Effector memory CD4-positive, alpha-beta T cell (primary cell): ENCODE measurements at regions not wholly inside any gene's neighbourhood (a gene's known extent, or its start where the extent isn't known, plus 50 kb on each side); places are given as distances from the start of the nearest gene placed in this dataset.

ENCODE experiments used
- DNase-seq, 3 donors: peaks; one replicate each; pipeline ENCODE4 v3.0.0-alpha.2; 2020
- H3K27ac ChIP-seq: 2 replicates; pipeline ENCODE4 v1.7.0; 2013; ENCODE audit warnings: mild to moderate bottlenecking, low read length, moderate library complexity; ENCODE audit not compliant: insufficient read depth, poor library complexity, severe bottlenecking
- H3K27me3 ChIP-seq: replicated peaks from 2 replicates; pipeline ENCODE4 v1.7.0; 2013; ENCODE audit warnings: mild to moderate bottlenecking, low read length; ENCODE audit not compliant: insufficient read depth, control insufficient read depth, poor library complexity, severe bottlenecking
- H3K36me3 ChIP-seq: 2 replicates; pipeline ENCODE4 v1.7.0; 2013; ENCODE audit warnings: mild to moderate bottlenecking, low read length, moderate library complexity; ENCODE audit not compliant: control insufficient read depth, insufficient read depth
- H3K4me1 ChIP-seq: 2 replicates; pipeline ENCODE4 v1.7.0; 2013; ENCODE audit warnings: low read length, mild to moderate bottlenecking; ENCODE audit not compliant: control insufficient read depth, insufficient read depth, poor library complexity, severe bottlenecking
- H3K4me3 ChIP-seq: 2 replicates; pipeline ENCODE4 v1.7.0; 2013; ENCODE audit warnings: low read length, low read depth, mild to moderate bottlenecking; ENCODE audit not compliant: insufficient read depth, poor library complexity, severe bottlenecking
- H3K9me3 ChIP-seq: 2 replicates; pipeline ENCODE4 v1.7.0; 2013; ENCODE audit warnings: mild to moderate bottlenecking, low read length, moderate library complexity; ENCODE audit not compliant: control insufficient read depth

- no peaks in the 10 kb centered on the region for H3K9me3 ChIP-seq
- H3K36me3 ChIP-seq, result no peaks in the 10 kb centered on the region
- no peaks in the 10 kb centered on the region for H3K27me3 ChIP-seq
- H3K27ac ChIP-seq, result no peak overlapping the region
- DNase-seq, result no peak
- H3K4me1 ChIP-seq, result no peaks in the 10 kb centered on the region
- no peak overlapping the region for H3K4me3 ChIP-seq
Observed at GRCh38 chr11:10396771-10397170, 58.3 kb upstream of the AMPD3 start.

GRCh38 chr11:10397226-10397987, 57.7 kb upstream of the AMPD3 start:
- Histone ChIP-seq H3K36me3 (no peaks in the 10 kb centered on the region), H3K4me1 (no peaks in the 10 kb centered on the region), H3K9me3 (no peaks in the 10 kb centered on the region), H3K27me3 (no peaks in the 10 kb centered on the region), H3K4me3 (no peak overlapping the region), H3K27ac (no peak overlapping the region)
- DNase-seq, result no peak

- Histone ChIP-seq H3K27me3 (no peaks in the 10 kb centered on the region), H3K4me3 (no peak overlapping the region), H3K9me3 (no peaks in the 10 kb centered on the region), H3K4me1 (no peaks in the 10 kb centered on the region), H3K27ac (no peak overlapping the region), H3K36me3 (no peaks in the 10 kb centered on the region)
- no peak for DNase-seq
Observed at GRCh38 chr11:10398525-10398924, 56.5 kb upstream of the AMPD3 start.

GRCh38 chr11:10400856-10401255, 54.2 kb upstream of the AMPD3 start:
- no peaks in the 10 kb centered on the region for H3K4me1 ChIP-seq

GRCh38 chr11:10401256-10401655, 53.8 kb upstream of the AMPD3 start:
- Histone ChIP-seq H3K4me3 (no peak overlapping the region), H3K27me3 (no peaks in the 10 kb centered on the region), H3K36me3 (no peaks in the 10 kb centered on the region), H3K4me1 (no peaks in the 10 kb centered on the region), H3K9me3 (no peaks in the 10 kb centered on the region), H3K27ac (no peak overlapping the region)
- DNase-seq, result no peak

More at GRCh38 chr11:10400856-10401255, 54.2 kb upstream of the AMPD3 start:
- H3K27ac ChIP-seq, result no peak overlapping the region
- DNase-seq, result no peak
- H3K36me3 ChIP-seq, result no peaks in the 10 kb centered on the region
- no peaks in the 10 kb centered on the region for H3K27me3 ChIP-seq
- no peak overlapping the region for H3K4me3 ChIP-seq
- H3K9me3 ChIP-seq, result no peaks in the 10 kb centered on the region

GRCh38 chr11:10401696-10402392, 53.2 kb upstream of the AMPD3 start:
- Histone ChIP-seq H3K4me1 (no peaks in the 10 kb centered on the region), H3K36me3 (no peaks in the 10 kb centered on the region), H3K27ac (no peak overlapping the region), H3K27me3 (no peaks in the 10 kb centered on the region), H3K9me3 (no peaks in the 10 kb centered on the region), H3K4me3 (no peak overlapping the region)
- no peak for DNase-seq
